DMS 273 treated with DMSO at 0.1 percent for 48 hours (cell line): ENCODE measurements at regions not wholly inside any gene's neighbourhood (a gene's known extent, or its start where the extent isn't known, plus 50 kb on each side); places are given as distances from the start of the nearest gene placed in this dataset.

Experiments
- DNase-seq: peaks from one replicate; lab custom pipeline; 2025; lab: John Stamatoyannopoulos, UW

DNA sequence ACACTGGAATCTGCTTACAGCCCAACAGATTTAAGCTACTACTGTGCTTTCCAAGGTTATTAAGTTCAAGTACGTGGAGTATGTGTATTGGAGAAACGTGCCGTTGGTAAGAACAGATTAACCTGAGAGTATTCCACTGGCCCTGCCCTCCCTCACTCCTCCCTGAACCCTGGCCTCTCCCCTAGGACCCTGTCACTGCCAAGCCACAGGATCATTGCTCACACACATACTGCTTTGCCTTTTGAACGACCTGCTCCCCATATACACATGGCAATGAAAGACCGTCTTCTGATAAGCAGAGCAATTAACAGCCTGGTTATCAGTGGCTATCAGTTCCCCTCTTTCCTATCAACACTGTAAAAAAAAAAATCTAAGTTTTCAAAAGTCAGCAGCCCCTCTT is 458.9 kb upstream of the DYNLRB2 start:
- DNase-seq = no peak

DNA sequence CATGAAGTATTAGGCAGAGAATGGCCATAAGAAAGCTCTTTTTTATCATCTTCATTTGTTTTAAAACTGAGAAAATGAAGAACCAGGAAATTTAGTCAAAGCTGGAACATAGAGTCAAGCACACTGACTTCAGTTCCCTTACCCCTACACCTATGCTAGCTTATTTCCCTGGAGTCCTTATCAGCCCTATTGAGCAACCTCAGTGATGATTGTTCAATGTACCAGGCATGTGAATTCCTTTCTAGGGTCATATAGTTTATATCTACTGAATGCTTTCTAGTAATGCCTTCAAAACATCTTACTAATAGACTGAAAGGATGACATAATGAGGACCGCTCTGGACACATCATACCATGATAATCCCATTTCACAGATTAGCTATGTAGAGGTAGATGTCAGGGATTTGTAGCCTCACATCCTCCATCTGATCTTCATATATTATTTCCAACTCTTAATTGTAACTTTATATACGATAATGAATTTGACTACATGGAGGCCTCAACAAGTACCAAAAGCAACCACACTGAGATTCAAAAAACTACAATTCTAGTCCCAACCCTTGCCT is 460.4 kb upstream of the DYNLRB2 start:
- no peak for DNase-seq

DNA sequence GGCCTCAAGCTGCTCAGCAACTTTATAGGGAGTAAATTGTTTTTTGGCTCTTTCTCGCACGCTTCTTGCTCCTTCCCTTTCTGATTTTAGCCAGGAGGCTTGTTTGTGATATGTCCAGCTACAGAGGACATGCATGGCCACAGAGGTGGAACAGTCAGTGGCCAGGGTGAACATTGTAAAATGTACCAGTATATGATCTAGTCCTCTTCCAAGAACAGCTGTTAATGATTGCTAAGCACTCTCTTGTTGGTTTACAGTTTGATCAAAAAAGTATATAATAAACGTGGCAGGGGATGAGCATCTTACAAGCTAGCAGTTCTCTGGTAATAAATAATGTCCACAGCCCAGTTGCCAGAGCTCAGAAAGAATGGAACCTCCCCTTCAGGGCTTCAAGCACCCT is 461.7 kb upstream of the DYNLRB2 start:
- no peak for DNase-seq

DNA sequence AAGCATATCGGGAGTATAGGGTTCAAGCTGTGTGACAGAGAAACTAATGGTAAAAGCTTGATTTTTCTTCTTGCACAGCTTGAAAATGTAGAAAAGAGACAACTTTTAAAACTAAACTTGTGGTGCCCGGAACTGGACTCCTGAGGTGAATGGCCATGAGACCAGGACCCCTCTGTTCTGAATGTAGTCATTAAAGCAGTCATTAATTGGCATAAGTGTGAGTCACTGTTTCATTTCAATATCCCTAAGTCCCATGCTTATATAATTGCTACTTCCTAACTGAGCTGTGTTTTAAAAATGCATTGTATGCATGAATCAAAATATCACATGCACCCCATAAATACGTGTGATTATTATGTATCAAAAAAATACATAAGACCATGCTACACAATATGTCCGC is 463.1 kb upstream of the DYNLRB2 start:
- no peak for DNase-seq

DNA sequence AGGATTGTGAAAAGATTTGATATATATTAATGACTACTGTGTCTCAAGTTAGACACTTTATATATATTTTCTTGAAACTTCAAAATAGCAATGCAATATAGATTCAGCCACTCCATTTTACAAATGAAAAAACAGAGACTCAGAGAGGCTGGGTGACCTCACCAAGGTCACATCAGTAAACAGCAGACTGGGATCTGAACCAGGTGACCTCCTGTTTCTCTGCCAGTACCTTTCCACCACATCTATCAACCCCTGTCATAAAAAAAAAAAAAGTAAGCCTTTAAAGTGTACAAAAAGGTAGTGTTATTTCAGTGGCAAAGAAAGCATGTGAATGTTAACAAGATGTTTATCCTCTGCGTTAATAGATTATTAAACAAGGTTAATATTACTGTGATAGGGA is 466.5 kb upstream of the DYNLRB2 start:
- DNase-seq = no peak

DNA sequence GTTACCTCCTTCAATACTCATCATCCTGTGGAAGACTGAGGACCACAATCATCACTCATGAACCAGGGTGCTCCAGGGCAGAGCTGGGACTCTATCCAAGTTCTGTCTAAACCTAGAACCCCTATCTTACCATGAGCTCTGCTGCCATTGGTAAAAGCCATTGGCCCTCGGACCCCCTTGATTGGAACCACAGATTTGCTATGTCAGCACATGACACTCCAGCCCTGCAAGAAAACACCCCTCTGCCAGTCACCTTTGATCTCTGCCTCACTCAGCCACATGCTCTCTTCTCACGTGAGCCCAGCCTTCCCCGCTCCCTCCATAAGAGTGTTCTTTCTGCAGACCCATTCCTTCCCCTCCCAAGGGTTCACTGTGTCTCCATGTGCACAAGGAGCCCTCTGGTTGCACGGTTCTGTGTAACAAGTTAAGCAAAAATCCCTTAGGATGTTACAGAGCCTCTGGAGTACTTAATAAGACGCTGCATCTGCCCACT is 468.8 kb upstream of the DYNLRB2 start:
- no peak for DNase-seq

DNA sequence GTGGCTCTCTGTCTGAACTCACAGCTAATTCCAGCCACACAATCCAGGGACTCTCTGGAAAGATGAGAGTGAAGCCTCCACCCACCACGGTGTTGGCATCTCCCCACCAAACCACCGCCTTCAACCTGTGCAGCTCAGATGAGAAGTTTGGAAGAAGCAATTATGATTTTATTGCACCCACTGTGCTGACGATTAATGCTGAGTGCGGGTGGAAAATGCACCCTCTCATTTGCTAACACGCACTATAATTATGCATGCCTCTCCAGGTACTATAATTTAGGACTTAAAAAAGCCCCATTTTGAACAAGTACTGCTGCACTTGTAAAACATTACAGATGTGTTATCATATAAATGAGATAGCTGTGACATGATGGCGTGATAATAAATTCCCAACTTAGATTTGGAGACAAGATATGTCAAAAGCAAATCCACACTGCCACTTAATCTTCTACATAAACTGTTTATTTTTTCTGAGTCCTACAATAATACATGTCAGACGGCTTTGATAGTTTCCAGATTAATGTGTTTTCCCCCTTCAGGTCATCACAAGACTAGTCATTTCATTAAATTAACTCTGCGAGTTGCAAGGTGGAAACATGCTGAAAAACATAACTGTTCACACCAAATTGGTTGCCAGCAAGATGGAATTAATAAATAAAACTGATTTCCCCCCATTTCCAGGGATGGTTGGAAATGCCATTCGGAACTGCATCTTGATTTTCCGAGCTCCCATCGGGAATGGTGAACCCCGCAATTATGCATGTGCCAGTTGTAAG is 466.5 kb upstream of the MAF start:
- no peak for DNase-seq

DNA sequence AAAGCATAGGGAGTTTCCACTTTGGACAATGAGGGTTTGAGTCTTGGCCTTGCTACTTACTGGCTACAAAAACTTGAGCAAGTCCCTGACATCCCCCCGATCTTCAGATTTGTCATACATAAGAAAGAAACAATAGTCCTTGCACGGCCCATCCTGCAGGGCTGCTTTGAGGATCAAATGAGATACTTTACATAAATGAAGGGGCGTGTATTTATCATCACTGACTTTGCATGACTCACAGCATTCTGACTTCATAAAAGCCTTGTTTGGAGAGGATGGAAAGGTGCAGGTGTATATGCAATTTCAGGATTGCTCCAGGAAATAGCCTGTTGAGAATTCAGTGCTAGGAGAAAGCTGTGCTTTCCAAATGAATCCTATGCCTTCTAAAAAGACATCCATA is 465.0 kb upstream of the MAF start:
- no peak for DNase-seq

DNA sequence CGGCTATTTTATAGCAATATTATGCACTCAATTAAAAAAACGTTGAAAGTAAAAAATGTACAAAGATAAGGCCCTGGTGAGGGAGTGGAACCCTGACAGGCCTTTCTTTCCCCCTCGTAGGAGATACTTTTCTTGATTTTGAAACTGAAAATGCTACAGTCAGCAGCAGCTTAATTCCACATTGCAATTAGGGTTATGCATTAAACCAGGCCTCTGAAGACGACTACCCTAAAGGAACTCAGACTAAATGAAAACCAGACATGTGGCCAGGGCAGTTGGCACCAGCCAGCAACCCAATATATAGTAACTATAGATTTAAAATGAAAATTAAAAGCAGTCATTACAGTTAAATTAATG is 463.2 kb upstream of the MAF start:
- no peak for DNase-seq

DNA sequence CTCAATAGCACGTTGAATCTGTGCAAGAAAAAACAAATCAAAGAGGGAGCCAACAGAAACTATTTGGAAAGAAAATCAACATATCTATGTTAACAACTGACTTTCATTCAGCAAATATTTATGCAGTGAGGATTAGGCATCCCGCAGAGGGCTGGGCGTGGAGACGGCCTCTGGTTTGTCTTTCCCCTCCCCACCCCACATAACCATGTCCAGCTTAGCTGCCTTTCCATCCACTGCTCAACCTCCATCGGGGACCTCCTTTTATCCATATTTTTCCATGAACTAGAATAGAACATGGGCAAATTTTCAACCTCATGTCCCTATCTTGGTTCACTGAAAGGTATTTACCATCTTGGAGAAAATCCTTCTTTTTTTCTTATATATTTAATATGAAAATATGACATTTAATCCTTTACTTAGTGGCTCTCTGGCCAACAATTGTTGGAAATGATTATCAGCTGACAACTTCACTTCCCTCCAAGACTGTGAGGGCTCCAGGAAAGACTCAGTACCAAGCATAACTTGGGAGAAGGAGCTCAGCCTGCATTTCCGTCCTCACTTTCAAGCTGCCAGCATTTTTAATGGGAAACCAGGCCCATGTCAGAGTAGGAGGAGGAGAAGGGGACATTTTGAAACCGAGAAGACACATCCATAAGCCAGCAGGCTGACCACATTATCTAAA is 462.6 kb upstream of the MAF start:
- DNase-seq = no peak

DNA sequence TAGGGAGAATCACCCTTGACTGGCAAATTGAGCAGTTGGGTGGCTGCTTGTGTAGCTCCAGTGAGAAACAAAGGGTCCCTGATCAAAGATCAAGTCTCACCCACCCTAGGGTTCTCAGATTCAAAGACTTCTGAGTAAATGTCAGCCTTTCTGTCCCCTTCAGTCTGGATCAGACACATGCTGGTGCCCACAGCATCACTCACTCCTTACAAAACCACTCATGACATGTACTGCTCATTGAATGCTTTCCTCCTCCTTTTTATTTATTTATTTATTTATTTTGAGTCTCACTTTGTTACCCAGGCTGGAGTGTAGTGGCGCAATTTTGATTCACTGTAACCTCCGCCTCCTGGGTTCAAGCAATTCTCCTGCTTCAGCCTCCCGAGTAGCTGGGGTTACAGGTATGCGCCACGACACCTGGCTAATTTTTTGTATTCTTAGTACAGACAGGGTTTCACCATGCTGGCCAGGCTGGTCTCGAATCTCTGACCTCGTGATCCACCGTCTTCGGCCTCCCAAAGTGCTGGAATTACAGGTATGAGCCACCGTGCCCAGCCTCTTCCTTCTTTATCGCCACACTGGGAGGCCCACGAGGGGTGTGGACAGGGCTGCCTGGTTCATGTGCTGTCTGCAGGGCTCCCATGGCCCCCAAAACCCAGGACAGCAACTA is 462.0 kb upstream of the MAF start:
- DNase-seq = no peak

DNA sequence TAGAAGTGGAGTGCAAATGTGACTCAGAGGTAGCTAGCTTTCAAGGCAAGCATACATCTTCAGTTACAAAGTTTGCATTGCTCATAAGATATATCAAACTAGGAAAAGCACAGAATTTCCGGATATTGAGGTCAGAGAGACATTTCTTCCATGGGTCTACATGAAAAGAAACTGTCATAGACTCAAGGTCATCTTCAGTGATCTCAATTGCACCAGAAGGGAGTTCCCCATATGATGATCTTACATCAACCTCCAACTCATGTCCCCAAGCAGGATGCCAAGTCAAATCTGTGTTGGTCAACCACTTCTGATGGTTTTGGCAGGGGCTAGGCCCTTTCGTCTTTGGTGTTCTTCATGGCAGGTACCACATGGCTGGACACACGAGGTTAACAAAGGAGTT is 459.9 kb upstream of the MAF start:
- DNase-seq = no peak

DNA sequence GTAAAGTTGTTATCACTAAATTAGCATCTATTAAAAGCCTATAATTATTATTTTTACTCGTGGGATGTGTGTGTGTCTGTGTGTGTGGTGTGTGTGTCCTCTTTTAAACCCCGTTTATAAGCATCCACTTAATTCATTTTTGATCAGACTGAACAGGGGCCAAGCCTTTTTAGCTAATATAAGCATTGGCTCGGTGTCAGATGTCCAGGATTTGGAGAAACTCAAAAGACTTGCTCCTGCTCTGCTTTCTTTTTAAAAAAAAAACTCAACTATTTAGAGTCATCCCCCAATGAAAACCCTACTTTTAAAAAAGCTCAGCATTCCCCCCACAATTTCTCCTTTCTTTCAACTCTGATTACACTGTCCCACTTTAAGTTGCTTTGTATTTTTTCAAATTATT is 459.3 kb upstream of the MAF start:
- DNase-seq = no peak

DNA sequence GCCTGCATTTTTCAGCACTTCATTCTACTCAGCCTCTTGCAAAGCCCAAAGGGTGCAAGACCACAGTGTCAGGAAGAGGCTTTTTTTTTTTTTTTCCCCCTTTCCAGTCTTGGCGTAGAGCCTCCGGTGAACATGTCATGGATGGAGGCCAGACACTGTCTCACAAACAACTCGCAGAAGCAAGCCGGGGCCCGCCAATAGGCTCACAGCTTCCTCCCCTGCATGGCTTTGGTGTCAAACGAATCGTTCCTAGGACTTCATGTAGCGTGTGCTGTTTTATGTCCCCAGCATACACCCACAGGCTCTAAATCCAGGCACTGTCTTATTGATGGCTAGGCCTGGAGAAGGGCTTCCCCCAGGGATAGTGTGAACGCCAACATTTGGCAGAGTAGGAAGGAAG is 457.7 kb upstream of the MAF start:
- no peak for DNase-seq

DNA sequence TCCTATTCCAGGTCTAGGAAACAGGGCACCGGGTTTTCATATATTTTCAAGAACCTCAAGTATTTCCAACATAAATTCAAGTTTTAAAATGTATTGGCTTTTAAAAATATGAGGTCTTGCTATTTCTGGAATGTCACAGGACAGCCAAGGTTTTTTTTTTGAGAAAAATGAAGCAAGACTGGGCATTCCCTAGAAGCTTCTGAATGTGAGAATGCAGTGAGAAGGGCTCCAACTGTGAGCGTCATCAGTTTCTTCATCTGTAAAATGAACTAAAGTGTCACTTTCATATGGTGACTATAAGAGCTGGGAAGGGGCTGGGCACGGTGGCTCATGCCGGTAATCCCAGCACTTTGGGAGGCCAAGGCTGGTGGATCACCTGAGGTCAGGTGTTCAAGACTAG is 455.8 kb upstream of the MAF start:
- DNase-seq = no peak

DNA sequence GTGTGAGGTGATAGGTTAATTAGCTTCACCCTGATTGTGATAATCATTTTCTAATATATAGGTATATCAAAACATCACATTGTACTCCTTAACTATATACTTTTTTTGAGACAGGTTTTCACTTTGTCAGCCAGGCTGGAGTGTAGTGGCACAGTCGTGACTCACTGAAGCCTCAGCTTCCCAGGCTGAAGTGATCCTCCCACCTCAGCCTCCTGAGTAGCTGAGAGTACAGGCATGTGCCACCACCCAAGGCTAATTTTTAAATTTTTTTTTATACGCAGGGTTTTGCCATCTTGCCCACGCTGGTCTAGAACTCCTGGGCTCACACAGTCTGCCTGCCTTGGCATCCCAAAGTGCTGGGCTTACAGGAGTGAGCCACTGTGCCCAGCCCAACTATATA is 455.3 kb upstream of the MAF start:
- DNase-seq = no peak

DNA sequence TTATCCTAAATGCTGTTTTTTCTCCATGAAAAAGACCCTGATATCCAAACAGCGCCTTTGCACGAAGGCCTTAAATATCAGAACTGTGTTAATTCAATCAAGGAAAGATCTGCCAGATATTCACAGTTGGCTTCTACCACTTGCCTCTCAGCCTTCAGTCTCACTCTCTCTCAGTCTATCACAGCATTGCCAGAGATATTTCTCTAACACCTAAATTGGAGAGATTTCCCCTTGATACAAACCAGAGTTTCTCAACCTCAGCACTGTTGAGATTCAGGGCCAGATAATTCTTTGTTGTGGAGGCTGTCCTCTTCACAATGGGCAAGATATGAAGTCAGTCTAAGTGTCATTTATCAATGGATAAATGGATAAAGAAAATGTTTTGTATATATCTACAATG is 454.1 kb upstream of the MAF start:
- DNase-seq = no peak

DNA sequence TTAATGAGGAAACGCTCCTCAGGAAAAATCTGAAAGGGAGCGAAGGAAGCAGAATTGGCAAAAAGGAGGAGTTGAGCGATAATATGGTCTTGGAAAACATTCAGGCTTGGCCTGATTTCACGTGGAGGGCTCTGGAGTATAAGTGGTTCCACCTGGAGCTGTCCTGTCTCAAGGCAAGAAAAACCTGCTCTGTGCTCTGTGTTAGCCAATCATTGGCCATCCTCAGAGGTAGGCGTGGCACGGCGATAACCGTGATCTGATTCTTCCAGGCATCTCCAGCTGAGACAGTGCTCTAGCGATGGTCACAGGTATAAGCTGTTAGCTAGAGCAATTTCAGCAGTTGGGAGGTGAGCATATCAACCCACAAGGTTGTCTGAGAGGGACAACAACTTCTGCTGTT is 450.5 kb upstream of the MAF start:
- no peak for DNase-seq

DNA sequence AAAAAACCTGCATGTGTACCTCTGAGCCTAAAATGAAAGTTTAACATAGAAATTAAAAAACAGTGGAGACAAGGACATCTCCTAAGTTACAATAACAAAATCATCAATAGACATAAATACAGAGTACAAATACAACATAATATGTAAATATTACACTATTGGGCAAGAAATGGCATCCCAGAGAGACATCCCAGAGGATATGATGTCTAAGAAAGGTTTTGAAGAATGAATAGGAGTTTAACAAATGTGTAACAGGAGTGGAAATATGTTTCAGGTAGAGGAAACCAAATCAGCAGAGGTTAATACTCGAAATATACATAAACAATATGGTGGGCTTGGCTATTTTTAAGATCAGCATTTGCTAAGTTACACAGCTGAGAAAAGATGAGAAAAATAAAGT is 447.7 kb upstream of the MAF start:
- DNase-seq = no peak

DNA sequence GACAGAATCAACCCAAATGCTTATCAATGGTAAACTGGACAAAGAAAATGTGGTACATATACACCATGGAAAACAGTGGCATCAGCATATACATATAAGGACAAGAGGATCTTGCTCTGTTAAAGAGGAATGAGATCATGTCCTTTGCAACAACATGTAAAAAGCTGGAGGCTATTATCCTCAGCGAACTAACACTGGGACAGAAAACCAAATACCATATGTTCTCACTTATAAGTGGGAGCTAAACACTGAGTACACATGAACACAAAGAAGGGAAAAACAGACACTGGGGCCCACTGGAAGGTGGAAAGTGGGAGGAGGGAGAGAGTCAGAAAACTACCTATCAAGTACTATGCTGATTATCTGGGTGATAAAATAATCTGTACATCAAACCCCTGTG is 447.3 kb upstream of the MAF start:
- DNase-seq = no peak

DNA sequence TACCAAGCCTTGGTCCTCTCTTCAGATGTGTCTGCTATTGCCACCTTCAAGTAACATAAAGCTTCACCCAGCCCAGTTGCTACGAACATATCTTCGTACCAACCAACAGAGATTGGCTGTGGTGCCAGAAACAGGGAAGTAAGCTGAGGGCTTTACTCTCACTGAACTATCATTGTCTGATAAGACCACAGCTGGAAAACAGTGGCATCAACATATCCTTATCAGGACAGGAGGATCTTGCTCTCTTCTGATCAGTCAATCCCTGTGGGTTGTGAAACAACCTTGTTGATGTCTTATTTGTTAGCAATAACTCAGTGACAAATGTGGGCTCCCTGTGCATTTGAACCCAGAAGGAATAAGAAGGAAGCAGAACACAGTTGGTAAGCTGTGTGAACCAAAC is 446.3 kb upstream of the MAF start:
- no peak for DNase-seq

DNA sequence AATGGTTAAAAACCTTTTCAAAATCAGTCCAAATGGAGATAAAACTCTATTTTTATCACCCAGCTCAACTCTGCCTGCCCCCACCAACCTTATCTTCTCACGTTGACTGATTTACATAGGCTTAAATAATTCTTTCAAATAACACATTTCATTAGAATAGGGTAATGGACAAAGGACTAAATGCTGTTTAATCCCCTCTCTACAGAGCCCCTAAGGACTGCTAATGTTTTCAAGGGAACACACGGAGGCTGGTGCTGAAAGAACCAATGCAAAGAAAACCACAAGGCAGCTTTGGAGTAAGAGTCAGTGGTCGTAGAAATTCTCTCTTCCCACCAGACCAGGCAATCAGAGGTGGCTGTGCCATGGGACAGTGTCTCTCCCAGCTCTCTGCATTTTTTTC is 445.7 kb upstream of the MAF start:
- no peak for DNase-seq

DNA sequence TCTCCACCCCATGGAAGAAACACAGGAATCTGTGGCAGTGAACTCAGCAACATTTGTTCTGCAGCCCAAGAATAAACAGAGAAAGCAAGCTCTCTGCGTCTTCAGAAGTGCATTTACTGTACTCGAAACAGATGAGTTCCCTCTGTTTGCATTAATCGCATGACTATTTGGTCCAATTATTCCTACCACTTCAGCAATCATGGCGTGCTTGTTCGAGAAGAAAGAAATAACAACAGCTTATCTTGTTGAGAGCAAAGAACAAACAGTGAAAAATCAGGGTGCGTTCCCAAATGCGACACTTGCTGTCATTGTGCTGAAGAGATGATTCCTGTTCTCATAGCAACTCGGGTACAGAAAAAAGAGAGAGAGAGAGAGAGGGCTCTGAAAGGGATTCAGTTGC is 445.3 kb upstream of the MAF start:
- DNase-seq = no peak
